Panc1 (cell line): ENCODE measurements at regions not wholly inside any gene's neighbourhood (a gene's known extent, or its start where the extent isn't known, plus 50 kb on each side); places are given as distances from the start of the nearest gene placed in this dataset.
"Not testable (repeated sequence)": the region's sequence is repeated elsewhere in the genome, so short reads cannot be mapped to it uniquely, and the experiment has no call there.

Source experiments
- ATAC-seq: fragments of 200-7000 bp; cut with Tn5 transposase; 2 replicates; pipeline ENCODE4 v1.9.1; 2020; ENCODE audit warnings: mild to moderate bottlenecking, moderate library complexity
- BruUV-seq: library from RNA; stranded (reverse); fragments of 400-500 nt; replicated peaks from 2 replicates; lab custom pipeline; 2021; lab: Mats Ljungman, UMichigan
- CTCF ChIA-PET: fragments of 300-600 bp; sonication (Branson Sonifier 250); formaldehyde crosslinking; loops from one replicate; lab custom pipeline; 2022; ENCODE audit warnings: antibody characterized with exemption; lab: Charles Lee
- POLR2A ChIA-PET: fragments of 300-600 bp; sonication (Branson Sonifier 250); formaldehyde crosslinking; loops from one replicate; lab custom pipeline; 2022; ENCODE audit warnings: antibody characterized with exemption; lab: Charles Lee
- DNase-seq: peaks from one replicate; pipeline ENCODE4 v3.0.0-alpha.2; 2010; ENCODE audit warnings: low read depth, low spot score
- H3K27ac ChIP-seq: 2 replicates; pipeline ENCODE4 v1.5.1; 2011; ENCODE audit warnings: mild to moderate bottlenecking, low read length, inconsistent platforms
- H3K27me3 ChIP-seq: fragments of 200-500 bp; sonication (Bioruptor generic); 2 replicates; pipeline ENCODE4 v1.6.0; 2014; ENCODE audit warnings: low read length, inconsistent platforms; ENCODE audit not compliant: control insufficient read depth, insufficient read depth
- H3K36me3 ChIP-seq: fragments of 200-500 bp; sonication (Bioruptor generic); 2 replicates; pipeline ENCODE4 v1.5.1; 2014; ENCODE audit warnings: inconsistent platforms, mild to moderate bottlenecking, low read length, moderate library complexity; ENCODE audit not compliant: control insufficient read depth, insufficient read depth
- H3K4me1 ChIP-seq: 2 replicates; pipeline ENCODE4 v1.5.1; 2011; ENCODE audit warnings: inconsistent platforms, mild to moderate bottlenecking, low read length, moderate library complexity; ENCODE audit not compliant: control insufficient read depth, insufficient read depth
- H3K4me3 ChIP-seq, 2 experiments: 2 replicates each; pipeline ENCODE4 v1.5.1; 2011 to 2012; ENCODE audit warnings: low read depth in 2 of 2, low read length in 2 of 2, mild to moderate bottlenecking in 2 of 2, inconsistent platforms in 1 of 2, moderate library complexity in 1 of 2
- H3K9me3 ChIP-seq: fragments of 200-500 bp; sonication (Bioruptor generic); 2 replicates; pipeline ENCODE4 v1.5.1; 2014; ENCODE audit warnings: low read depth, mild to moderate bottlenecking, inconsistent platforms, low read length, moderate library complexity; ENCODE audit not compliant: control insufficient read depth, insufficient read depth
- CTCF ChIP-seq: fragments of 450-650 bp; IDR thresholded peaks from 2 replicates; pipeline ENCODE4 v1.5.1; 2017; ENCODE audit warnings: mild to moderate bottlenecking
- POLR2AphosphoS5 ChIP-seq: IDR thresholded peaks from 2 replicates; pipeline ENCODE4 v1.6.1; 2012; ENCODE audit warnings: mild to moderate bottlenecking, low read depth, low read length, moderate library complexity
- REST ChIP-seq, 2 experiments: IDR thresholded peaks; 2 replicates each; pipeline ENCODE4 v1.6.1; 2011 to 2012; ENCODE audit warnings: low read depth in 2 of 2, control low read depth in 1 of 2, low read length in 1 of 2, mild to moderate bottlenecking in 1 of 2, moderate library complexity in 1 of 2; ENCODE audit not compliant: insufficient read depth in 1 of 2
- SIN3A ChIP-seq: IDR thresholded peaks from 2 replicates; pipeline ENCODE4 v1.6.1; 2012; ENCODE audit warnings: low read depth, mild to moderate bottlenecking, low read length, moderate library complexity, borderline replicate concordance; ENCODE audit not compliant: insufficient read depth
- TCF7L2 ChIP-seq: IDR thresholded peaks from 2 replicates; pipeline ENCODE4 v1.6.1; 2011; ENCODE audit warnings: mild to moderate bottlenecking, low read depth, low read length, inconsistent platforms
- in situ Hi-C: cut with HindIII; loops from 2 replicates; pipeline ENCODE4 v1.10.0; 2016; ENCODE audit warnings: low sequenced_read_pairs, low pct_unique_long_range_greater_than_20kb
- intact Hi-C: fragments of 100-400 bp; cut with micrococcal nuclease; formaldehyde crosslinking; loops from one replicate; pipeline ENCODE4 v1.10.0; 2022; ENCODE audit not compliant: unreplicated experiment

DNA sequence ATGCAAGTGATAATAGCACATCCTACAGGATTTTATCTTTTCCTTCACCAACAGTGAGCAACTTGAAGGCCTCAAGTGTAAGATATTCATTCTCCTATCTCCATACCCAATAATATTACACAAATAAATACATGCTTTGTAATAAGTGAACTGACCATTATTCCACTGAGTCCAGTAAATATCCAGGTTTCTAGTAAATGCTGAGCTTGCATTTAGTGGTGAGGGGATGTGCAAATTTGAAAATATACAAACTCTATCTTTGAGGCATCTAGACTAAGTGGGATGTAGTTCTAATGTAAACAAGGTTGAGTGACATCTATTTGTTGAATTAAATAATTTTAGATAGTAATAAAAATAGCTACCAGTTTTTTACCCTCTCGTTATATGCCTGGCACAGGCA is 587.6 kb upstream of the IL12A start:
- CTCF ChIA-PET: no interaction called here

GRCh38 chr3:159409711-159410110 is 578.9 kb upstream of the IL12A start:
- intact Hi-C loops, in situ Hi-C loops, BruUV-seq: not testable (repeated sequence)

More for the DNA sequence above, 587.6 kb upstream of the IL12A start:
- H3K36me3 ChIP-seq: no peaks in the 10 kb centered on the region
- ATAC-seq (no peak), DNase-seq (no peak)
- no peak for TF ChIP-seq SIN3A
- TF ChIP-seq REST (IDR thresholded peaks at IDR 0.05; ENCODE audit: insufficient read depth in 1 of 2, low read depth in 2 of 2, low read length in 1 of 2): no peak
- no peak for TF ChIP-seq CTCF
- no peak for TF ChIP-seq TCF7L2
- no peak for TF ChIP-seq POLR2AphosphoS5
- H3K27me3 ChIP-seq: no peaks in the 10 kb centered on the region
- no peak overlapping the region for H3K4me3 ChIP-seq
- intact Hi-C loops (no loop called here), in situ Hi-C loops (no loop called here)
- POLR2A ChIA-PET: no interaction called here
- H3K4me1 ChIP-seq: no peaks in the 10 kb centered on the region
- BruUV-seq: no TSS peak
- H3K27ac ChIP-seq: no peak overlapping the region
- H3K9me3 ChIP-seq: no peaks in the 10 kb centered on the region

DNA sequence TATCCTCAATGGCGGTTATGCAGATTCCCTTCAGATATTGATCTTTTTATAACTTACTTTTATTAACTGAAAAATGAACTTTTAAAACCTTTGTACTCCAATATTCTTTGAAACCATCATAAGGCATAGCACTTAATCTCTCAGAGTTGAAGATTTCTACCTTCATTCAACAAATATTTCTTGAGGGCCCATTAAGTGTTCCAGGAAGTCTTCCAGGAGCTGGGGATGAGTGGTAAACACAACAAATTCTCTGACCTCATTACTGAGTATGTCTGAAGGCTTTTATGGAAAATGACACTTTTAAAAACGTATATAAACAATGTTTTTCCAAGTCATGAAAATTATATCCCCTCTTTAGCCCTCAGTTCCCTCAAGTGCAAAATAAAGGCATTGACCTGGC is 575.3 kb upstream of the IL12A start:
- no peak overlapping the region for H3K27ac ChIP-seq
- TF ChIP-seq CTCF (no peak), TCF7L2 (no peak), SIN3A (no peak), POLR2AphosphoS5 (no peak), REST (IDR thresholded peaks at IDR 0.05; ENCODE audit: insufficient read depth in 1 of 2, low read depth in 2 of 2, low read length in 1 of 2) (no peak)
- H3K9me3 ChIP-seq: no peaks in the 10 kb centered on the region
- no TSS peak for BruUV-seq
- no peaks in the 10 kb centered on the region for H3K36me3 ChIP-seq
- ChIA-PET CTCF (no interaction called here), POLR2A (no interaction called here)
- DNase-seq (no peak), ATAC-seq (no peak)
- H3K4me1 ChIP-seq: no peaks in the 10 kb centered on the region
- intact Hi-C loops (no loop called here), in situ Hi-C loops (no loop called here)
- H3K27me3 ChIP-seq: no peaks in the 10 kb centered on the region
- H3K4me3 ChIP-seq: no peak overlapping the region

More at GRCh38 chr3:159409711-159410110, 578.9 kb upstream of the IL12A start:
- H3K27me3 ChIP-seq, H3K4me3 ChIP-seq, POLR2A ChIA-PET, CTCF ChIA-PET, H3K27ac ChIP-seq, H3K4me1 ChIP-seq, H3K36me3 ChIP-seq, H3K9me3 ChIP-seq, DNase-seq, ATAC-seq: not testable (repeated sequence)
